HL-60/S4 (cell line): ENCODE measurements at regions not wholly inside any gene's neighbourhood (a gene's known extent, or its start where the extent isn't known, plus 50 kb on each side); places are given as distances from the start of the nearest gene placed in this dataset.
"Not testable (repeated sequence)": the region's sequence is repeated elsewhere in the genome, so short reads cannot be mapped to it uniquely, and the experiment has no call there.

Experiments
- in situ Hi-C: fragments of 300-500 bp; cut with MboI; formaldehyde crosslinking; loops from 2 replicates; pipeline ENCODE4 v1.14.3; 2022; ENCODE audit warnings: low sequenced_read_pairs

- in situ Hi-C loops: no loop called here
Measured at GRCh38 chr1:234837713-234838112, 227.7 kb upstream of the IRF2BP2 start.

GRCh38 chr1:234836776-234837357 lies 226.9 kb upstream of the IRF2BP2 start:
- in situ Hi-C loops: no loop called here

- in situ Hi-C loops: no loop called here
Measured at GRCh38 chr1:234836045-234836681, 226.2 kb upstream of the IRF2BP2 start.

GRCh38 chr1:234835239-234835638 lies 225.3 kb upstream of the IRF2BP2 start:
- in situ Hi-C loops: no loop called here

GRCh38 chr1:234833646-234834045 lies 223.7 kb upstream of the IRF2BP2 start:
- in situ Hi-C loops: no loop called here

- in situ Hi-C loops: no loop called here
Measured at GRCh38 chr1:234833118-234833517, 223.1 kb upstream of the IRF2BP2 start.

GRCh38 chr1:234827656-234828055 lies 217.7 kb upstream of the IRF2BP2 start:
- in situ Hi-C loops: no loop called here

- in situ Hi-C loops: no loop called here
Measured at GRCh38 chr1:234827181-234827580, 217.2 kb upstream of the IRF2BP2 start.

GRCh38 chr1:234826352-234826751 lies 216.4 kb upstream of the IRF2BP2 start:
- in situ Hi-C loops: no loop called here

GRCh38 chr1:234825498-234826165 lies 215.7 kb upstream of the IRF2BP2 start:
- in situ Hi-C loops: no loop called here

- in situ Hi-C loops: not testable (repeated sequence)
Measured at GRCh38 chr1:234824836-234825235, 214.9 kb upstream of the IRF2BP2 start.

- in situ Hi-C loops: no loop called here
Measured at GRCh38 chr1:234823191-234824176, 213.5 kb upstream of the IRF2BP2 start.

- in situ Hi-C loops: no loop called here
Measured at GRCh38 chr1:234821840-234822239, 211.9 kb upstream of the IRF2BP2 start.

- in situ Hi-C loops: no loop called here
Measured at GRCh38 chr1:234820597-234820996, 210.6 kb upstream of the IRF2BP2 start.

GRCh38 chr1:234819845-234820244 lies 209.9 kb upstream of the IRF2BP2 start:
- in situ Hi-C loops: not testable (repeated sequence)

- in situ Hi-C loops: not testable (repeated sequence)
Measured at GRCh38 chr1:234818040-234818387, 208.0 kb upstream of the IRF2BP2 start.

GRCh38 chr1:234817313-234818039 lies 207.5 kb upstream of the IRF2BP2 start:
- in situ Hi-C loops: not testable (repeated sequence)

GRCh38 chr1:234816864-234817263 lies 206.9 kb upstream of the IRF2BP2 start:
- in situ Hi-C loops: not testable (repeated sequence)

GRCh38 chr1:234816186-234816851 lies 206.3 kb upstream of the IRF2BP2 start:
- in situ Hi-C loops: not testable (repeated sequence)

- in situ Hi-C loops: not testable (repeated sequence)
Measured at GRCh38 chr1:234815295-234815815, 205.4 kb upstream of the IRF2BP2 start.
